HEK293 (cell line): ENCODE measurements at regions not wholly inside any gene's neighbourhood (a gene's known extent, or its start where the extent isn't known, plus 50 kb on each side); places are given as distances from the start of the nearest gene placed in this dataset.

Experiments
- BCL11B ChIP-seq: fragments of 450-650 bp; formaldehyde crosslinking; IDR thresholded peaks from 2 replicates; pipeline ENCODE4 v1.5.1; 2016; ENCODE audit warnings: low read depth, missing biosample characterization, missing genetic modification characterization
- GFI1B ChIP-seq: fragments of 450-650 bp; formaldehyde crosslinking; IDR thresholded peaks from 2 replicates; pipeline ENCODE4 v1.5.1; 2016; ENCODE audit warnings: missing biosample characterization, missing genetic modification characterization
- GLI2 ChIP-seq: fragments of 450-650 bp; formaldehyde crosslinking; IDR thresholded peaks from 2 replicates; pipeline ENCODE4; 2017; ENCODE audit warnings: missing biosample characterization, missing genetic modification characterization, low read depth, borderline replicate concordance
- IKZF3 ChIP-seq: fragments of 450-650 bp; IDR thresholded peaks from 2 replicates; pipeline ENCODE4 v1.5.0; 2018; ENCODE audit warnings: missing biosample characterization, mild to moderate bottlenecking, missing genetic modification characterization, moderate library complexity
- INSM2 ChIP-seq: fragments of 450-650 bp; formaldehyde crosslinking; IDR thresholded peaks from 2 replicates; pipeline ENCODE4 v1.5.1; 2016; ENCODE audit warnings: missing biosample characterization, missing genetic modification characterization
- PRDM10 ChIP-seq: fragments of 450-650 bp; formaldehyde crosslinking; IDR thresholded peaks from 2 replicates; pipeline ENCODE4 v1.5.1; 2016; ENCODE audit warnings: missing biosample characterization, missing genetic modification characterization
- PRDM2 ChIP-seq: fragments of 450-650 bp; formaldehyde crosslinking; IDR thresholded peaks from 2 replicates; pipeline ENCODE4 v1.5.1; 2016; ENCODE audit warnings: missing biosample characterization, missing genetic modification characterization, borderline replicate concordance
- TCF7L2 ChIP-seq: IDR thresholded peaks from 2 replicates; pipeline ENCODE4 v1.6.1; 2011; ENCODE audit warnings: low read depth, mild to moderate bottlenecking, inconsistent platforms, low read length, moderate library complexity, borderline replicate concordance
- YY1 ChIP-seq: fragments of 450-650 bp; formaldehyde crosslinking; IDR thresholded peaks from 2 replicates; pipeline ENCODE4 v1.5.1; 2018; ENCODE audit warnings: missing biosample characterization, missing genetic modification characterization
- ZBTB21 ChIP-seq: fragments of 450-650 bp; formaldehyde crosslinking; IDR thresholded peaks from 2 replicates; pipeline ENCODE4 v1.5.1; 2017; ENCODE audit warnings: missing biosample characterization, missing genetic modification characterization
- ZIC2 ChIP-seq: fragments of 450-650 bp; formaldehyde crosslinking; IDR thresholded peaks from 2 replicates; pipeline ENCODE4 v1.5.1; 2016; ENCODE audit warnings: missing biosample characterization, missing genetic modification characterization
- ZNF155 ChIP-seq: fragments of 450-650 bp; formaldehyde crosslinking; IDR thresholded peaks from 2 replicates; pipeline ENCODE4 v1.5.1; 2016; ENCODE audit warnings: missing biosample characterization, missing genetic modification characterization
- ZNF19 ChIP-seq: fragments of 450-650 bp; formaldehyde crosslinking; IDR thresholded peaks from 2 replicates; pipeline ENCODE4; 2016; ENCODE audit warnings: missing biosample characterization, missing genetic modification characterization, low read depth
- ZNF266 ChIP-seq: fragments of 450-650 bp; formaldehyde crosslinking; IDR thresholded peaks from 2 replicates; pipeline ENCODE4 v1.5.1; 2016; ENCODE audit warnings: missing biosample characterization, missing genetic modification characterization, low read depth
- ZNF324 ChIP-seq: fragments of 450-650 bp; formaldehyde crosslinking; IDR thresholded peaks from 2 replicates; pipeline ENCODE4 v1.5.1; 2016; ENCODE audit warnings: missing biosample characterization, missing genetic modification characterization
- ZNF350 ChIP-seq: fragments of 450-650 bp; formaldehyde crosslinking; IDR thresholded peaks from 2 replicates; pipeline ENCODE4 v1.5.0; 2017; ENCODE audit warnings: missing biosample characterization, mild to moderate bottlenecking, missing genetic modification characterization
- ZNF391 ChIP-seq: fragments of 450-650 bp; formaldehyde crosslinking; IDR thresholded peaks from 2 replicates; pipeline ENCODE4 v1.5.1; 2016; ENCODE audit warnings: low read depth, missing biosample characterization, missing genetic modification characterization, borderline replicate concordance
- ZNF521 ChIP-seq: fragments of 450-650 bp; formaldehyde crosslinking; IDR thresholded peaks from 2 replicates; pipeline ENCODE4 v1.5.1; 2017; ENCODE audit warnings: missing biosample characterization, mild to moderate bottlenecking, missing genetic modification characterization
- ZNF529 ChIP-seq: fragments of 450-650 bp; formaldehyde crosslinking; IDR thresholded peaks from 2 replicates; pipeline ENCODE4 v1.5.1; 2017; ENCODE audit warnings: missing genetic modification characterization, missing biosample characterization; ENCODE audit not compliant: insufficient replicate concordance
- ZNF560 ChIP-seq: fragments of 450-650 bp; formaldehyde crosslinking; IDR thresholded peaks from 2 replicates; pipeline ENCODE4 v1.5.1; 2017; ENCODE audit warnings: missing biosample characterization, missing genetic modification characterization, borderline replicate concordance
- ZNF580 ChIP-seq: fragments of 450-650 bp; formaldehyde crosslinking; IDR thresholded peaks from 2 replicates; pipeline ENCODE4 v1.5.1; 2016; ENCODE audit warnings: missing biosample characterization, missing genetic modification characterization
- ZNF621 ChIP-seq: fragments of 450-650 bp; formaldehyde crosslinking; IDR thresholded peaks from 2 replicates; pipeline ENCODE4 v1.5.1; 2017; ENCODE audit warnings: missing biosample characterization, missing genetic modification characterization
- ZNF645 ChIP-seq: fragments of 450-650 bp; formaldehyde crosslinking; IDR thresholded peaks from 2 replicates; pipeline ENCODE4; 2016; ENCODE audit warnings: missing biosample characterization, missing genetic modification characterization
- ZNF792 ChIP-seq: fragments of 450-650 bp; formaldehyde crosslinking; IDR thresholded peaks from 2 replicates; pipeline ENCODE4 v1.5.1; 2016; ENCODE audit warnings: missing biosample characterization, missing genetic modification characterization

GRCh38 chr6:137665342-137665934 lies 171.2 kb upstream of the OLIG3 start (continued):
- TF ChIP-seq ZNF391 (tag by site-specific recombination), result peak; percentile 96
- peak; percentile 84 for TF ChIP-seq IKZF3
- 0 out of 2 replicates have a peak, but pooled peaks have one; percentile 49 for TF ChIP-seq ZNF324 (tag by site-specific recombination)
- peak; percentile 98 for TF ChIP-seq TCF7L2
- TF ChIP-seq ZNF529 (tag by site-specific recombination), result no peak
- TF ChIP-seq ZNF792 (tag by site-specific recombination), result peak; percentile 77; the same call in 1 of the 2 replicates
- TF ChIP-seq ZNF560 (tag by site-specific recombination), result no peak
- no peak for TF ChIP-seq PRDM2 (tag by site-specific recombination)
- TF ChIP-seq GFI1B, result peak; percentile 67; the same call in 1 of the 2 replicates
- TF ChIP-seq ZBTB21 (tag by site-specific recombination), result peak; percentile 78
- TF ChIP-seq INSM2 (tag by site-specific recombination), result peak; percentile 62; the same call in 1 of the 2 replicates
- peak; percentile 94 for TF ChIP-seq ZNF645 (tag by site-specific recombination)
- TF ChIP-seq BCL11B (tag by site-specific recombination), result no peak
- TF ChIP-seq ZNF621 (tag by site-specific recombination), result no peak
- TF ChIP-seq ZNF521 (tag by site-specific recombination), result no peak
- no peak for TF ChIP-seq ZNF155 (tag by site-specific recombination)
- peak; percentile 95 for TF ChIP-seq ZNF580 (tag by site-specific recombination)
- peak; percentile 47; the same call in 1 of the 2 replicates for TF ChIP-seq YY1 (tag by site-specific recombination)
- TF ChIP-seq ZIC2 (tag by site-specific recombination), result peak; percentile 94
- TF ChIP-seq PRDM10 (tag by site-specific recombination), result peak; percentile 48
- TF ChIP-seq GLI2 (tag by site-specific recombination), result peak; percentile 99
- 0 out of 2 replicates have a peak, but pooled peaks have one; percentile 59 for TF ChIP-seq ZNF19
- no peak for TF ChIP-seq ZNF266
- peak; percentile 54; the same call in 1 of the 2 replicates for TF ChIP-seq ZNF350 (tag by site-specific recombination)
